H1 (cell line): ENCODE measurements at regions not wholly inside any gene's neighbourhood (a gene's known extent, or its start where the extent isn't known, plus 50 kb on each side); places are given as distances from the start of the nearest gene placed in this dataset.

Experiments
- CTCF ChIA-PET: fragments of 300-600 bp; sonication (Branson Sonifier 250); formaldehyde crosslinking; loops from one replicate; lab custom pipeline; 2021; ENCODE audit not compliant: partially characterized antibody; lab: Charles Lee
- POLR2A ChIA-PET: fragments of 300-600 bp; sonication (Branson Sonifier 250); formaldehyde crosslinking; loops from one replicate; lab custom pipeline; 2021; ENCODE audit warnings: inconsistent platforms; ENCODE audit not compliant: partially characterized antibody; lab: Charles Lee
- DNase-seq, 2 experiments: peaks; one replicate each; pipeline versions ENCODE4 v3.0.0 to v3.0.0-alpha.2; 2010 to 2022; ENCODE audit warnings: low spot score in 2 of 2, low read depth in 1 of 2, mixed read lengths in 1 of 2
- FAIRE-seq: peaks from 2 replicates; lab custom pipeline; 2011; peaks lifted over from hg19 to GRCh38; lab: Jason Lieb, UNC
- H2AFZ ChIP-seq: 2 replicates; pipeline ENCODE4 v1.8.1; 2012; ENCODE audit warnings: low read length, inconsistent platforms
- H2AK5ac ChIP-seq: 2 replicates; pipeline ENCODE4 v1.6.1; 2013; ENCODE audit warnings: low read depth, low read length
- H2BK120ac ChIP-seq: replicated peaks from 2 replicates; pipeline ENCODE3; 2013; ENCODE audit warnings: low read depth, low read length, inconsistent platforms
- H2BK12ac ChIP-seq: 2 replicates; pipeline ENCODE4 v1.6.1; 2013; ENCODE audit warnings: low read depth, low read length
- H2BK15ac ChIP-seq: 2 replicates; pipeline ENCODE4 v1.6.1; 2013; ENCODE audit warnings: low read length
- H2BK20ac ChIP-seq: 2 replicates; pipeline ENCODE4 v1.6.1; 2013; ENCODE audit warnings: low read length
- H2BK5ac ChIP-seq: 2 replicates; pipeline ENCODE4 v1.6.1; 2013; ENCODE audit warnings: low read depth, low read length
- H3K14ac ChIP-seq: 2 replicates; pipeline ENCODE4 v1.6.1; 2013; ENCODE audit warnings: inconsistent platforms; ENCODE audit not compliant: insufficient read length
- H3K18ac ChIP-seq: 2 replicates; pipeline ENCODE4 v1.6.1; 2013; ENCODE audit warnings: low read length; ENCODE audit errors: extremely low read depth
- H3K23ac ChIP-seq: 2 replicates; pipeline ENCODE4 v1.6.1; 2013; ENCODE audit warnings: inconsistent platforms; ENCODE audit not compliant: insufficient read length
- H3K23me2 ChIP-seq: 2 replicates; pipeline ENCODE4 v1.6.1; 2013; ENCODE audit warnings: low read depth, low read length
- H3K27ac ChIP-seq: 2 replicates; pipeline ENCODE4 v1.6.1; 2011; ENCODE audit warnings: low read depth, low read length, inconsistent platforms
- H3K27me3 ChIP-seq, 4 experiments: replicated peaks in 1 of 4; 1 replicate in 1 of 4; 2 replicates in 3 of 4; pipeline versions ENCODE4 v1.6.1 to v1.8.1; 2011 to 2013; ENCODE audit warnings: low read length in 3 of 4, mild to moderate bottlenecking in 3 of 4, inconsistent platforms in 2 of 4, mixed read lengths in 2 of 4, moderate library complexity in 1 of 4; ENCODE audit not compliant: control insufficient read depth in 3 of 4, insufficient read depth in 3 of 4; ENCODE audit errors: extremely low read depth in 1 of 4
- H3K36me3 ChIP-seq, 4 experiments: 2 replicates each; pipeline versions ENCODE4 v1.6.1 to v1.8.1; 2011 to 2013; ENCODE audit warnings: mild to moderate bottlenecking in 4 of 4, low read length in 3 of 4, moderate library complexity in 2 of 4, control low read depth in 1 of 4, inconsistent platforms in 1 of 4; ENCODE audit not compliant: insufficient read depth in 4 of 4, control insufficient read depth in 2 of 4
- H3K4ac ChIP-seq: replicated peaks from 2 replicates; pipeline ENCODE3; 2013; ENCODE audit warnings: low read length, low read depth, mixed read lengths, inconsistent platforms; ENCODE audit not compliant: insufficient read length
- H3K4me1 ChIP-seq, 4 experiments: replicated peaks in 1 of 4; 1 replicate in 1 of 4; 2 replicates in 3 of 4; pipeline versions ENCODE4 v1.6.1 to v1.8.1; 2011 to 2013; ENCODE audit warnings: low read length in 3 of 4, inconsistent platforms in 2 of 4, mixed read lengths in 1 of 4; ENCODE audit not compliant: insufficient read depth in 4 of 4, control insufficient read depth in 3 of 4
- H3K4me2 ChIP-seq, 2 experiments: 2 replicates each; pipeline versions ENCODE4 v1.6.1 to v1.8.1; 2011 to 2013; ENCODE audit warnings: low read depth in 2 of 2, low read length in 2 of 2, control low read depth in 1 of 2, inconsistent platforms in 1 of 2, mild to moderate bottlenecking in 1 of 2; ENCODE audit not compliant: insufficient read depth in 1 of 2
- H3K4me3 ChIP-seq, 4 experiments: fragments of 200-600, 300-600 bp in 1 of 4; sonication (generic), shearing (Covaris generic), sonication (Bioruptor Twin) in 1 of 4; 2 replicates each; pipeline versions ENCODE4 v1.5.1 to v1.8.1; 2011 to 2016; ENCODE audit warnings: low read length in 4 of 4, low read depth in 3 of 4, control low read depth in 2 of 4, inconsistent platforms in 2 of 4, mild to moderate bottlenecking in 2 of 4, mixed read lengths in 1 of 4, moderate library complexity in 1 of 4; ENCODE audit not compliant: insufficient read depth in 2 of 4; ENCODE audit errors: extremely low read depth in 1 of 4
- H3K56ac ChIP-seq: replicated peaks from 2 replicates; pipeline ENCODE3; 2013; ENCODE audit warnings: low read depth, mild to moderate bottlenecking, mixed read lengths, low read length, inconsistent platforms; ENCODE audit not compliant: insufficient read length
- H3K79me1 ChIP-seq: 2 replicates; pipeline ENCODE4 v1.6.1; 2013; ENCODE audit warnings: low read depth, low read length, control low read depth
- H3K79me2 ChIP-seq, 2 experiments: 2 replicates each; pipeline versions ENCODE4 v1.6.1 to v1.8.1; 2012 to 2013; ENCODE audit warnings: low read length in 2 of 2, mild to moderate bottlenecking in 2 of 2, inconsistent platforms in 1 of 2; ENCODE audit not compliant: insufficient read depth in 2 of 2, control insufficient read depth in 1 of 2
- H3K9ac ChIP-seq, 4 experiments: replicated peaks in 1 of 4; 1 replicate in 1 of 4; 2 replicates in 3 of 4; pipeline versions ENCODE4 v1.6.1 to v1.8.1; 2011 to 2013; ENCODE audit warnings: low read depth in 3 of 4, low read length in 3 of 4, control low read depth in 2 of 4, mild to moderate bottlenecking in 2 of 4, moderate library complexity in 2 of 4, inconsistent platforms in 1 of 4; ENCODE audit errors: extremely low read depth in 1 of 4
- H3K9me3 ChIP-seq, 2 experiments: 2 replicates each; pipeline versions ENCODE4 v1.6.1 to v1.8.1; 2012 to 2013; ENCODE audit warnings: mild to moderate bottlenecking in 2 of 2, moderate library complexity in 2 of 2, control low read depth in 1 of 2, inconsistent platforms in 1 of 2, low read depth in 1 of 2, low read length in 1 of 2, mixed read lengths in 1 of 2; ENCODE audit not compliant: insufficient read depth in 2 of 2
- H4K20me1 ChIP-seq, 2 experiments: replicated peaks in 1 of 2; 2 replicates each; pipeline versions ENCODE3 to v1.8.1; 2011 to 2013; ENCODE audit warnings: inconsistent platforms in 2 of 2, low read length in 2 of 2, mild to moderate bottlenecking in 1 of 2; ENCODE audit not compliant: insufficient read depth in 2 of 2, control insufficient read depth in 1 of 2
- H4K5ac ChIP-seq: 2 replicates; pipeline ENCODE4 v1.6.1; 2013; ENCODE audit warnings: low read length, low read depth, mixed read lengths, inconsistent platforms; ENCODE audit not compliant: insufficient read length
- H4K8ac ChIP-seq: 2 replicates; pipeline ENCODE4 v1.8.0; 2013; ENCODE audit warnings: mild to moderate bottlenecking, moderate library complexity, low read length, inconsistent platforms; ENCODE audit not compliant: insufficient read depth; ENCODE audit errors: extremely low read depth
- H4K91ac ChIP-seq: replicated peaks from 2 replicates; pipeline ENCODE3; 2013; ENCODE audit warnings: low read length, mixed read lengths, inconsistent platforms; ENCODE audit not compliant: insufficient read length
- BACH1 ChIP-seq: IDR thresholded peaks from 2 replicates; pipeline ENCODE4 v1.6.1; 2012; ENCODE audit warnings: low read length, improper control_type of control experiment
- EGR1 ChIP-seq: IDR thresholded peaks from 2 replicates; pipeline ENCODE4 v1.6.1; 2011; ENCODE audit warnings: low read depth, low read length, borderline replicate concordance
- EZH2 ChIP-seq: fragments of 200-600 bp; sonication (generic); IDR thresholded peaks from 2 replicates; pipeline ENCODE4 v1.7.1; 2012; ENCODE audit warnings: low read depth, mild to moderate bottlenecking, moderate library complexity, low read length, inconsistent platforms; ENCODE audit not compliant: severe bottlenecking
- KDM4A ChIP-seq: IDR thresholded peaks from one replicate; pipeline ENCODE4 v1.7.1; 2012; ENCODE audit warnings: low read depth, mild to moderate bottlenecking, moderate library complexity, low read length, inconsistent platforms; ENCODE audit not compliant: severe bottlenecking
- MAFK ChIP-seq: IDR thresholded peaks from 2 replicates; pipeline ENCODE4 v1.6.1; 2012; ENCODE audit warnings: low read depth, mild to moderate bottlenecking, improper control_type of control experiment, low read length
- POU5F1 ChIP-seq: IDR thresholded peaks from 2 replicates; pipeline ENCODE4 v1.6.1; 2011; ENCODE audit warnings: low read depth, mild to moderate bottlenecking, low read length, moderate library complexity
- RBBP5 ChIP-seq: IDR thresholded peaks from 2 replicates; pipeline ENCODE4 v1.7.1; 2012; ENCODE audit warnings: low read depth, mild to moderate bottlenecking, inconsistent platforms, low read length, moderate library complexity, borderline replicate concordance
- RXRA ChIP-seq: IDR thresholded peaks from 2 replicates; pipeline ENCODE4 v1.6.1; 2011; ENCODE audit warnings: low read depth, mild to moderate bottlenecking, low read length, moderate library complexity; ENCODE audit not compliant: insufficient read depth
- SIRT6 ChIP-seq: IDR thresholded peaks from one replicate; pipeline ENCODE4 v1.7.1; 2012; ENCODE audit warnings: low read length, inconsistent platforms
- SRF ChIP-seq: IDR thresholded peaks from 2 replicates; pipeline ENCODE4 v1.6.1; 2011; ENCODE audit warnings: mild to moderate bottlenecking, low read depth, low read length, moderate library complexity
- ZNF274 ChIP-seq: IDR thresholded peaks from 2 replicates; pipeline ENCODE4 v1.7.0; 2012; ENCODE audit warnings: low read length, borderline replicate concordance; ENCODE audit errors: extremely low read depth
- WGBS, 2 experiments: shearing (Covaris generic) in 1 of 2; methylation state at CpG; one replicate each; pipeline versions ENCODE4 v1.1.6 to v1.1.7; 2013 to 2015; ENCODE audit warnings: low lambda C conversion rate in 2 of 2, mixed read lengths in 2 of 2, inconsistent platforms in 1 of 2, low coverage in 1 of 2, missing lambda C conversion rate in 1 of 2; ENCODE audit not compliant: insufficient replicate concordance in 2 of 2, insufficient coverage in 1 of 2, insufficient read length in 1 of 2; ENCODE audit errors: extremely low coverage in 1 of 2, missing lambda C conversion rate in 1 of 2; 5-methylcytosine and 5-hydroxymethylcytosine counted together
- TF ChIP-seq, protein P1 (sequence below): IDR thresholded peaks from 2 replicates; pipeline ENCODE4 v1.6.1; 2012; ENCODE audit warnings: low read length, inconsistent platforms
- TF ChIP-seq, protein P2 (sequence below): IDR thresholded peaks from 2 replicates; pipeline ENCODE4 v1.6.1; 2012; ENCODE audit warnings: inconsistent platforms

DNA sequence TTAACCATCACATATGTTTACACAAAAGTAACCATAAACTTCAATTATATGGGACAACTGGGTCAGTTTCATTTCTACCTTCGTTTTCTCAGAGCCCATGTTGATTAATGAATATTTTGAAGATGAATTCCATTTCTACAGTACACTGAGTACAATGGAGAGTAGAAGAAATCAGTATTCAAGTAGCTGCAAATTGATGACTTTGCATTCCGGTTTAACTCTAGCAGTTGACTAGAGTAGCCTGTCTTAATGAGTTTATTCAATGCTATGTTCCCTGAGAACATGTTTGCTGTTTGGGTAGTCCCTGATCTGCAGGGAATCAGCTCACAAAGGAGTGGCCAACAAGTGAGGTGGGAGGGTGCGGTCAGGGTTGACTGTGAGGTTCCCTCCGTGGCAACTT lies 168.3 kb downstream of the TRIML1 start:
- H3K4me1 ChIP-seq, result peaks cover 0 to 2% (median 0%) of the 10 kb centered on the region in 4 experiments; a peak in 2 of 7 replicates
- no peak overlapping the region for H3K23ac ChIP-seq
- no peaks in the 10 kb centered on the region for H3K79me1 ChIP-seq
- no peak overlapping the region for H2BK5ac ChIP-seq
- no peaks in the 10 kb centered on the region for H3K79me2 ChIP-seq
- H2BK20ac ChIP-seq, result no peak overlapping the region
- no peak overlapping the region for H3K4me2 ChIP-seq
- no peaks in the 10 kb centered on the region for H3K9me3 ChIP-seq
- H3K56ac ChIP-seq, result no peak overlapping the region
- H3K4ac ChIP-seq, result no peak overlapping the region
- no peaks in the 10 kb centered on the region for H3K36me3 ChIP-seq
- no peak overlapping the region for H4K8ac ChIP-seq
- ChIA-PET CTCF (interaction anchor here (0.6 to 1.1 kb wide), 2 partner anchors 15 to 151 kb away, joined by 3 read pairs; no protein-coding TSS in a partner anchor), POLR2A (no interaction called here)
- H2BK120ac ChIP-seq, result peak overlapping the region; percentile 30
- no peak for FAIRE-seq
- WGBS, 2 experiments, result 90% methylated on average over 4 of the region's 4 CpGs; no CpG with 5 or more reads in 1 of the 2 experiments
- no peaks in the 10 kb centered on the region for H3K23me2 ChIP-seq
- H4K20me1 ChIP-seq, result no peaks in the 10 kb centered on the region
- H3K18ac ChIP-seq, result no peak overlapping the region
- H3K4me3 ChIP-seq, result no peak overlapping the region
- no peak overlapping the region for H3K9ac ChIP-seq
- H3K14ac ChIP-seq, result no peak overlapping the region
- H4K91ac ChIP-seq, result no peak overlapping the region
- H2AK5ac ChIP-seq, result no peak overlapping the region
- no peak overlapping the region for H2AFZ ChIP-seq
- H2BK15ac ChIP-seq, result no peak overlapping the region
- TF ChIP-seq, protein P1, sequence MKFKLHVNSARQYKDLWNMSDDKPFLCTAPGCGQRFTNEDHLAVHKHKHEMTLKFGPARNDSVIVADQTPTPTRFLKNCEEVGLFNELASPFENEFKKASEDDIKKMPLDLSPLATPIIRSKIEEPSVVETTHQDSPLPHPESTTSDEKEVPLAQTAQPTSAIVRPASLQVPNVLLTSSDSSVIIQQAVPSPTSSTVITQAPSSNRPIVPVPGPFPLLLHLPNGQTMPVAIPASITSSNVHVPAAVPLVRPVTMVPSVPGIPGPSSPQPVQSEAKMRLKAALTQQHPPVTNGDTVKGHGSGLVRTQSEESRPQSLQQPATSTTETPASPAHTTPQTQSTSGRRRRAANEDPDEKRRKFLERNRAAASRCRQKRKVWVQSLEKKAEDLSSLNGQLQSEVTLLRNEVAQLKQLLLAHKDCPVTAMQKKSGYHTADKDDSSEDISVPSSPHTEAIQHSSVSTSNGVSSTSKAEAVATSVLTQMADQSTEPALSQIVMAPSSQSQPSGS, result no peak
- TF ChIP-seq KDM4A (no peak), POU5F1 (no peak), MAFK (no peak), ZNF274 (no peak), EZH2 (no peak), SIRT6 (no peak), RXRA (no peak), BACH1 (no peak), EGR1 (no peak), SRF (no peak), RBBP5 (no peak)
- TF ChIP-seq, protein P2, sequence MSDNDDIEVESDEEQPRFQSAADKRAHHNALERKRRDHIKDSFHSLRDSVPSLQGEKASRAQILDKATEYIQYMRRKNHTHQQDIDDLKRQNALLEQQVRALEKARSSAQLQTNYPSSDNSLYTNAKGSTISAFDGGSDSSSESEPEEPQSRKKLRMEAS, result no peak
- no peak overlapping the region for H4K5ac ChIP-seq
- no peaks in the 10 kb centered on the region for H3K27me3 ChIP-seq
- no peak overlapping the region for H3K27ac ChIP-seq
- DNase-seq, result no peak
- no peak overlapping the region for H2BK12ac ChIP-seq
